Caco-2 (cell line): ENCODE measurements at regions not wholly inside any gene's neighbourhood (a gene's known extent, or its start where the extent isn't known, plus 50 kb on each side); places are given as distances from the start of the nearest gene placed in this dataset.

Source experiments
- BruUV-seq: library from RNA; stranded (reverse); fragments of 400-500 nt; replicated peaks from 2 replicates; lab custom pipeline; 2021; lab: Mats Ljungman, UMichigan
- CTCF ChIA-PET: fragments of 300-600 bp; sonication (Branson Sonifier 250); formaldehyde crosslinking; loops from one replicate; lab custom pipeline; 2022; ENCODE audit warnings: antibody characterized with exemption; lab: Charles Lee
- POLR2A ChIA-PET: fragments of 300-600 bp; sonication (Branson Sonifier 250); formaldehyde crosslinking; loops from one replicate; lab custom pipeline; 2022; ENCODE audit warnings: antibody characterized with exemption; lab: Charles Lee
- DNase-seq, 2 experiments: peaks; one replicate each; pipeline versions ENCODE4 v3.0.0 to v3.0.0-alpha.2; 2020 to 2022
- H3K27me3 ChIP-seq: replicated peaks from 2 replicates; pipeline ENCODE4 v1.6.0; 2011; ENCODE audit warnings: low read length; ENCODE audit not compliant: control insufficient read depth, insufficient read depth
- H3K36me3 ChIP-seq: 2 replicates; pipeline ENCODE4 v1.5.1; 2011; ENCODE audit warnings: low read length; ENCODE audit not compliant: control insufficient read depth, insufficient read depth
- H3K4me1 ChIP-seq: fragments of 250-450 bp; sonication (Bioruptor Pico); 2 replicates; pipeline ENCODE4 v1.5.1; 2020; ENCODE audit warnings: mild to moderate bottlenecking
- H3K4me3 ChIP-seq: 2 replicates; pipeline ENCODE4 v1.5.1; 2011; ENCODE audit warnings: low read depth, mild to moderate bottlenecking, control low read depth, low read length
- H3K9me3 ChIP-seq: fragments of 250-450 bp; sonication (Bioruptor Pico); 2 replicates; pipeline ENCODE4 v1.5.1; 2020; ENCODE audit warnings: mild to moderate bottlenecking, moderate library complexity
- H3K27ac Mint-ChIP-seq: one replicate; pipeline ENCODE4 v1.8.0; 2022; ENCODE audit warnings: mixed read lengths; ENCODE audit not compliant: unreplicated experiment
- H3K27me3 Mint-ChIP-seq: one replicate; pipeline ENCODE4 v1.8.0; 2022; ENCODE audit warnings: mixed read lengths; ENCODE audit not compliant: insufficient read depth, unreplicated experiment
- H3K36me3 Mint-ChIP-seq: one replicate; pipeline ENCODE4 v1.8.0; 2022; ENCODE audit warnings: mild to moderate bottlenecking, mixed read lengths; ENCODE audit not compliant: insufficient read depth, unreplicated experiment
- H3K4me1 Mint-ChIP-seq: one replicate; pipeline ENCODE4 v1.8.0; 2022; ENCODE audit warnings: low read depth, mixed read lengths; ENCODE audit not compliant: unreplicated experiment
- H3K4me3 Mint-ChIP-seq: one replicate; pipeline ENCODE4 v1.8.0; 2022; ENCODE audit warnings: mild to moderate bottlenecking, moderate library complexity, mixed read lengths; ENCODE audit not compliant: unreplicated experiment
- H3K9me3 Mint-ChIP-seq: one replicate; pipeline ENCODE4 v1.8.0; 2022; ENCODE audit warnings: mixed read lengths; ENCODE audit not compliant: unreplicated experiment
- CTCF ChIP-seq, 2 experiments: fragments of 200-600 bp in 1 of 2; IDR thresholded peaks; 1 replicate in 1 of 2; 2 replicates in 1 of 2; pipeline versions ENCODE4 v1.5.1 to v1.8.0; 2011 to 2022; ENCODE audit warnings: antibody characterized with exemption in 1 of 2, control low read depth in 1 of 2, inconsistent platforms in 1 of 2, low read depth in 1 of 2, low read length in 1 of 2, mild to moderate bottlenecking in 1 of 2, moderate library complexity in 1 of 2; ENCODE audit not compliant: insufficient read depth in 1 of 2, severe bottlenecking in 1 of 2, unreplicated experiment in 1 of 2
- intact Hi-C: fragments of 100-400 bp; cut with micrococcal nuclease; formaldehyde crosslinking; loops from one replicate; pipeline ENCODE4 v1.10.0; 2022; ENCODE audit not compliant: unreplicated experiment

- H3K4me3 Mint-ChIP-seq: no peak overlapping the region
- Histone ChIP-seq H3K4me1 (peaks cover 8% of the 10 kb centered on the region; the same call in 1 of the 2 replicates), H3K27me3 (no peaks in the 10 kb centered on the region), H3K9me3 (no peaks in the 10 kb centered on the region), H3K4me3 (no peak overlapping the region), H3K36me3 (no peaks in the 10 kb centered on the region)
- no peaks in the 10 kb centered on the region for H3K27me3 Mint-ChIP-seq
- H3K4me1 Mint-ChIP-seq: peaks cover 11% of the 10 kb centered on the region
- H3K27ac Mint-ChIP-seq: no peak overlapping the region
- ChIA-PET POLR2A (no interaction called here), CTCF (no interaction called here)
- DNase-seq: peak in 1 of 2 experiments; percentile 24
- BruUV-seq: no TSS peak
- intact Hi-C loops: no loop called here
- no peak for TF ChIP-seq CTCF (IDR thresholded peaks at IDR 0.05; ENCODE audit: insufficient read depth in 1 of 2, low read depth in 1 of 2, low read length in 1 of 2, severe bottlenecking in 1 of 2, unreplicated experiment in 1 of 2)
- no peaks in the 10 kb centered on the region for H3K9me3 Mint-ChIP-seq
- H3K36me3 Mint-ChIP-seq: no peaks in the 10 kb centered on the region
Observed at GRCh38 chr3:110198717-110199587, 861.6 kb upstream of the DPPA4 start.

GRCh38 chr3:110199588-110199943 is 862.2 kb upstream of the DPPA4 start:
- no peaks in the 10 kb centered on the region for H3K9me3 Mint-ChIP-seq
- H3K36me3 Mint-ChIP-seq: no peaks in the 10 kb centered on the region
- Histone ChIP-seq H3K36me3 (no peaks in the 10 kb centered on the region), H3K27me3 (no peaks in the 10 kb centered on the region), H3K9me3 (no peaks in the 10 kb centered on the region), H3K4me1 (peaks cover 2% of the 10 kb centered on the region; the same call in 1 of the 2 replicates), H3K4me3 (no peak overlapping the region)
- H3K27me3 Mint-ChIP-seq: no peaks in the 10 kb centered on the region
- no peak for TF ChIP-seq CTCF (IDR thresholded peaks at IDR 0.05; ENCODE audit: insufficient read depth in 1 of 2, low read depth in 1 of 2, low read length in 1 of 2, severe bottlenecking in 1 of 2, unreplicated experiment in 1 of 2)
- ChIA-PET POLR2A (no interaction called here), CTCF (no interaction called here)
- DNase-seq: no peak
- no peak overlapping the region for H3K27ac Mint-ChIP-seq
- BruUV-seq: no TSS peak
- H3K4me1 Mint-ChIP-seq: peaks cover 8% of the 10 kb centered on the region
- intact Hi-C loops: no loop called here
- H3K4me3 Mint-ChIP-seq: no peak overlapping the region

GRCh38 chr3:110210086-110210660 is 861.4 kb upstream of the NECTIN3 start:
- H3K4me1 ChIP-seq: no peaks in the 10 kb centered on the region
- Mint-ChIP-seq H3K4me3 (no peak overlapping the region), H3K36me3 (no peaks in the 10 kb centered on the region), H3K4me1 (no peaks in the 10 kb centered on the region), H3K27me3 (no peaks in the 10 kb centered on the region), H3K27ac (no peak overlapping the region), H3K9me3 (no peaks in the 10 kb centered on the region)
- no peaks in the 10 kb centered on the region for H3K9me3 ChIP-seq
- intact Hi-C loops: no loop called here
- H3K4me3 ChIP-seq: no peak overlapping the region
- ChIA-PET POLR2A (no interaction called here), CTCF (no interaction called here)
- TF ChIP-seq CTCF (IDR thresholded peaks at IDR 0.05; ENCODE audit: insufficient read depth in 1 of 2, low read depth in 1 of 2, low read length in 1 of 2, severe bottlenecking in 1 of 2, unreplicated experiment in 1 of 2): no peak
- BruUV-seq: no TSS peak
- H3K36me3 ChIP-seq: no peaks in the 10 kb centered on the region
- no peak for DNase-seq
- H3K27me3 ChIP-seq: no peaks in the 10 kb centered on the region
